ENCODE measurements at regions not wholly inside any gene's neighbourhood (a gene's known extent, or its start where the extent isn't known, plus 50 kb on each side); places are given as distances from the start of the nearest gene placed in this dataset.

DNA sequence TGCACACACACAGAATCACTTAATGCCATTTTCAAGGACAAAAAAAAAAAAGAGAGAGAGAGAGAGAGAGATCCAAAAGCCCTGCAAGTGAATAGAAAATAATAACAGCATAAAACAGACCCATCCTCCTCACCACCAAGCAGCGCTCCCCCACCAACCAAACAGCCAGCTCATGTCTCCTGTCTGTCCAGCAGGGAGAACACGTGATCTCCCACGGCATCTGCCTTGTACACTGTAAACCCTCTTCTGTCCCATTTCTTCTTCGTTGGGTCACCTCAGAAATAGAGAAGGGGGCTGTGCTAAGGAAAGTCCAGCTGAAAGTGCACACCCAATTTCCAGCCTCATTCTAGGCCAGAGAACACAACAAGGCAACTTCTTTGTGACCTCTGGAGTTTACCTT, 222.5 kb downstream of the EXOC5 start:
- TF ChIP-seq GATA2 (IDR thresholded peaks at IDR 0.05; ENCODE audit: low read depth, low read length) (no peak), GATA3 (IDR thresholded peaks at IDR 0.05; ENCODE audit: low read depth, low read length) (no peak)
